ENCODE measurements at regions not wholly inside any gene's neighbourhood (a gene's known extent, or its start where the extent isn't known, plus 50 kb on each side); places are given as distances from the start of the nearest gene placed in this dataset.
"Not testable (repeated sequence)": the region's sequence is repeated elsewhere in the genome, so short reads cannot be mapped to it uniquely, and the experiment has no call there.

DNA sequence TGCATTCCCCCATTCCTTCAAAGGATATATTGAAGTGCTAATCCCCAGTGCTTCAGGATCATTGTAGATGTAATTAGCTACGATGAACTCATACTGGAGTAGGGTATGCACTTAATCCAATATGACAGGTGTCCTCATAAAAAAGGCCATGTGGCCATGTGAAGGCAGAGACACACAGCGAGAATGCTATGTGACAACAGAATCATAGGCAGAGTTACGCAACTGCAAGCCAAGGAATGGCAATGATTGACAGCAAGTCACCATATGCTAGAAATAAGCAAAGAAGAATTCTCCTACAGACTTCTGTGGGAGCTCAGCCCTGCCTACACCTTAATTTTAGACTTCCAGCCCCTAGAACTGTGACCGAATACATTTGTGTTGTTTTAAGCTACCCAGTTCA is 875.6 kb upstream of the ROBO1 start:
- in situ Hi-C loops (cut with MboI), result no loop called here
- WGBS, 2 experiments (ENCODE audit: low coverage in 1 of 2, low lambda C conversion rate in 2 of 2, missing lambda C conversion rate in 2 of 2), result 50 to 59% methylated on average over 4 of the region's 4 CpGs
- H3K79me2 ChIP-seq (ENCODE audit: insufficient read depth), result no peaks in the 10 kb centered on the region

GRCh38 chr3:80618295-80619256 is 850.8 kb upstream of the ROBO1 start:
- Histone ChIP-seq H3K27me3 (replicated peaks; ENCODE audit: insufficient read depth) (no peaks in the 10 kb centered on the region), H4K20me1 (ENCODE audit: insufficient read depth) (no peaks in the 10 kb centered on the region), H3K79me2 (ENCODE audit: insufficient read depth) (no peaks in the 10 kb centered on the region), H2AFZ (no peak overlapping the region), H3K27ac (no peak overlapping the region), H3K9me3 (ENCODE audit: low read depth) (no peaks in the 10 kb centered on the region), H3K4me1 (ENCODE audit: insufficient read depth) (no peaks in the 10 kb centered on the region), H3K9me2 (ENCODE audit: insufficient read depth) (no peaks in the 10 kb centered on the region), H3K9ac (no peak overlapping the region), H3K4me2 (ENCODE audit: unreplicated experiment) (no peak overlapping the region), H3K4me3 (no peak overlapping the region), H3F3A (ENCODE audit: insufficient read depth) (no peaks in the 10 kb centered on the region), H3K36me3 (ENCODE audit: low read depth) (no peaks in the 10 kb centered on the region)
- in situ Hi-C loops (cut with MboI), result no loop called here
- 47 to 53% methylated on average over 8 of the region's 8 CpGs for WGBS, 2 experiments (ENCODE audit: low coverage in 1 of 2, low lambda C conversion rate in 2 of 2, missing lambda C conversion rate in 2 of 2)
- DNase-seq, result no peak
- TF ChIP-seq EZH2phosphoT487 (IDR thresholded peaks at IDR 0.05; ENCODE audit: insufficient read depth, low read depth) (no peak), EZH2 (IDR thresholded peaks at IDR 0.05; ENCODE audit: insufficient read depth, poor library complexity, severe bottlenecking) (no peak)

More for the DNA sequence above, 875.6 kb upstream of the ROBO1 start:
- H3K9ac ChIP-seq, result no peak overlapping the region
- TF ChIP-seq EZH2phosphoT487 (IDR thresholded peaks at IDR 0.05; ENCODE audit: insufficient read depth, low read depth), result no peak
- no peak for TF ChIP-seq EZH2 (IDR thresholded peaks at IDR 0.05; ENCODE audit: insufficient read depth, poor library complexity, severe bottlenecking)
- H2AFZ ChIP-seq, result no peak overlapping the region
- no peak overlapping the region for H3K27ac ChIP-seq
- no peaks in the 10 kb centered on the region for H3K9me2 ChIP-seq (ENCODE audit: insufficient read depth)
- H3F3A ChIP-seq (ENCODE audit: insufficient read depth), result no peaks in the 10 kb centered on the region
- no peak overlapping the region for H3K4me2 ChIP-seq (ENCODE audit: unreplicated experiment)
- no peaks in the 10 kb centered on the region for H3K4me1 ChIP-seq (ENCODE audit: insufficient read depth)
- H3K36me3 ChIP-seq (ENCODE audit: low read depth), result no peaks in the 10 kb centered on the region
- no peak for DNase-seq
- no peaks in the 10 kb centered on the region for H3K27me3 ChIP-seq (replicated peaks; ENCODE audit: insufficient read depth)
- no peak overlapping the region for H3K4me3 ChIP-seq
- H3K9me3 ChIP-seq (ENCODE audit: low read depth), result no peaks in the 10 kb centered on the region
- no peaks in the 10 kb centered on the region for H4K20me1 ChIP-seq (ENCODE audit: insufficient read depth)

DNA sequence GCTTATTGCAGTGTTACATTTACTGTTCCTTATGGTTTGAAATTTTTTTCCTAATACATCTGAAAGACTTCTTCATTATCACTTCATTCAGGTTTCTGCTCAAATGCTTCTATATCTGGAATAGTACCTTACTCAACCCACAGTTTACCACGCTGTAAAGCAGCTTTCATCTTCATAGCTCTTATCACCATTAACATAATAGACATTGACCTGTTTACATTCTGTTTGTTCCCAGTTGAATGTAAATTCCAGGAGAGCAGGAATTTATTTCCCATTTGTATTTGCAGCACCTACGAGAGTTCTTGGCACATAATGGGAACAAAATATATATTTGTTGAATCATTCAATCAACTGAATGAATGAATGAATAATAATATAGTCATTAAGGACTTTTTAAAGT is 844.6 kb upstream of the ROBO1 start:
- Histone ChIP-seq H3K36me3 (ENCODE audit: low read depth) (no peaks in the 10 kb centered on the region), H3F3A (ENCODE audit: insufficient read depth) (no peaks in the 10 kb centered on the region), H3K27me3 (replicated peaks; ENCODE audit: insufficient read depth) (no peaks in the 10 kb centered on the region), H3K4me2 (ENCODE audit: unreplicated experiment) (no peak overlapping the region), H3K9me3 (ENCODE audit: low read depth) (no peaks in the 10 kb centered on the region), H3K27ac (no peak overlapping the region), H3K9me2 (ENCODE audit: insufficient read depth) (no peaks in the 10 kb centered on the region), H3K9ac (no peak overlapping the region), H2AFZ (no peak overlapping the region), H4K20me1 (ENCODE audit: insufficient read depth) (no peaks in the 10 kb centered on the region), H3K4me1 (ENCODE audit: insufficient read depth) (no peaks in the 10 kb centered on the region), H3K4me3 (no peak overlapping the region), H3K79me2 (ENCODE audit: insufficient read depth) (no peaks in the 10 kb centered on the region)
- in situ Hi-C loops (cut with MboI), result no loop called here
- TF ChIP-seq EZH2 (IDR thresholded peaks at IDR 0.05; ENCODE audit: insufficient read depth, poor library complexity, severe bottlenecking) (no peak), EZH2phosphoT487 (IDR thresholded peaks at IDR 0.05; ENCODE audit: insufficient read depth, low read depth) (no peak)
- WGBS, 2 experiments (ENCODE audit: low coverage in 1 of 2, low lambda C conversion rate in 2 of 2, missing lambda C conversion rate in 2 of 2), result 44 to 46% methylated on average over 2 of the region's 2 CpGs
- no peak for DNase-seq

DNA sequence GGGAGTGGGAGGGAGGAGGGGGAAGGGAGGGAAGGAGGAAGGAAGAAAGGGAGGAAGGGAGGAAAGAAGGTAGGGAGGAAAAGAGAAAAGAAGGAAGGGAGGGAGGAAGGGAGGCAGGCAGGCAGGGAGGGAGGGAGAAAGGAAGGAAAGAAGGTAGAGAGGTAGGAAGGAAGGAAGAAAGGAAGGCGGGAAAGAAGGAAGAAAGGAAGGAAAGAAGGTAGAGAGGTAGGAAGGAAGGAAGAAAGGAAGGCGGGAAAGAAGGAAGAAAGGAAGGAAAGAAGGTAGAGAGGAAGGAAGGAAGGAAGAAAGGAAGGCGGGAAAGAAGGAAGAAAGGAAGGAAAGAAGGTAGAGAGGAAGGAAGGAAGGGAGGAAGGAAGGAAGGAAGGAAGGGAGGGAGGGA is 840.3 kb upstream of the ROBO1 start:
- H4K20me1 ChIP-seq (ENCODE audit: insufficient read depth); in situ Hi-C loops (cut with MboI); H3K79me2 ChIP-seq (ENCODE audit: insufficient read depth); DNase-seq; H3K36me3 ChIP-seq (ENCODE audit: low read depth); H3K4me2 ChIP-seq (ENCODE audit: unreplicated experiment); H3K27ac ChIP-seq; H3K9ac ChIP-seq; H3K4me3 ChIP-seq; H3K4me1 ChIP-seq (ENCODE audit: insufficient read depth); H3K9me3 ChIP-seq (ENCODE audit: low read depth); H2AFZ ChIP-seq; H3K27me3 ChIP-seq (replicated peaks; ENCODE audit: insufficient read depth); H3F3A ChIP-seq (ENCODE audit: insufficient read depth); H3K9me2 ChIP-seq (ENCODE audit: insufficient read depth): not testable (repeated sequence)
- 49% methylated on average over 3 of the region's 3 CpGs; no CpG with 5 or more reads in 1 of the 2 experiments for WGBS, 2 experiments (ENCODE audit: low coverage in 1 of 2, low lambda C conversion rate in 2 of 2, missing lambda C conversion rate in 2 of 2)
